ENCODE measurements at regions not wholly inside any gene's neighbourhood (a gene's known extent, or its start where the extent isn't known, plus 50 kb on each side); places are given as distances from the start of the nearest gene placed in this dataset.

DNA sequence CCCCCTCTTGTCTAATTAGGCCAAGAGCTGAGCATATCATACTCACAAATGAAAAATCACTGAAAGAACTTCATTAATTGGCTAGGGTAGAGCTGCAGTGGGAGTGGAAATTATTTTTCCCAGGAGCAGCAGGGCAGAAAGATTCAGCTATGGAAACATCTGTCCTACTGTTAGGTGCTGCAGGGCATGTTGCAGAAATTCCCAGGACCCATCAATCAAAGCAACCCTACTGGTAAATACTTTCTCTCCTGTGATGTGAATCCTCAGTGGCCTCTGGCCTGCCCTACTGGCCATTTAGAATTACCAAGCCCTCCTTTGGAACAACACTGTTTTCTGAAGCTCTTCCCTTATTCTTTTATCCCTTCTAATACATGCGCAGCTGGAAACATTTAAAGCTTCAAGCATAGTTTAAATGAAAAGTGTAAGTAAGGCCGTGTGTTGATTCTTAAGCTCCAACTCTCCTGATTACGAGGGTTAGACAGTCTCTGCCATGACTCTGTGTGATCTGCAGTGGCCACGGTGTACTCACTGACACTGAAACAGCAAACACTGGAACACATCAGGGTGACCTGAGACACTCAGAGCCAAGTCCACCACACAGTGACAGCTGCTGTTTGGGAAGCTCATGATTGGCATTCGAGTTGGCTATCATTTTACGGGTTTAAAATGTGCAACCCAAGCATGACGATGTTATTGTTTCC, 62.6 kb upstream of the TMCC3 start:
- H3K36me3 ChIP-seq (ENCODE audit: control insufficient read depth, insufficient read depth, low read length) = no peaks in the 10 kb centered on the region
- H3K9ac ChIP-seq = no peak overlapping the region
- peaks cover 5% of the 10 kb centered on the region for H3K79me2 ChIP-seq
- no peak overlapping the region for H3K4me3 ChIP-seq (ENCODE audit: low read depth, low read length)
- no peaks in the 10 kb centered on the region for H3K9me3 ChIP-seq (ENCODE audit: control insufficient read depth, low read length)
- no peak overlapping the region for H3K27ac ChIP-seq
- TF ChIP-seq, protein P1, sequence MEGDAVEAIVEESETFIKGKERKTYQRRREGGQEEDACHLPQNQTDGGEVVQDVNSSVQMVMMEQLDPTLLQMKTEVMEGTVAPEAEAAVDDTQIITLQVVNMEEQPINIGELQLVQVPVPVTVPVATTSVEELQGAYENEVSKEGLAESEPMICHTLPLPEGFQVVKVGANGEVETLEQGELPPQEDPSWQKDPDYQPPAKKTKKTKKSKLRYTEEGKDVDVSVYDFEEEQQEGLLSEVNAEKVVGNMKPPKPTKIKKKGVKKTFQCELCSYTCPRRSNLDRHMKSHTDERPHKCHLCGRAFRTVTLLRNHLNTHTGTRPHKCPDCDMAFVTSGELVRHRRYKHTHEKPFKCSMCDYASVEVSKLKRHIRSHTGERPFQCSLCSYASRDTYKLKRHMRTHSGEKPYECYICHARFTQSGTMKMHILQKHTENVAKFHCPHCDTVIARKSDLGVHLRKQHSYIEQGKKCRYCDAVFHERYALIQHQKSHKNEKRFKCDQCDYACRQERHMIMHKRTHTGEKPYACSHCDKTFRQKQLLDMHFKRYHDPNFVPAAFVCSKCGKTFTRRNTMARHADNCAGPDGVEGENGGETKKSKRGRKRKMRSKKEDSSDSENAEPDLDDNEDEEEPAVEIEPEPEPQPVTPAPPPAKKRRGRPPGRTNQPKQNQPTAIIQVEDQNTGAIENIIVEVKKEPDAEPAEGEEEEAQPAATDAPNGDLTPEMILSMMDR (IDR thresholded peaks at IDR 0.05) = no peak
- no peaks in the 10 kb centered on the region for H3K27me3 ChIP-seq (ENCODE audit: control insufficient read depth, insufficient read depth, low read length)
- H3K4me1 ChIP-seq = peaks cover 15% of the 10 kb centered on the region
- no peak overlapping the region for H2AFZ ChIP-seq
- H3K4me2 ChIP-seq (ENCODE audit: low read length) = no peak overlapping the region

DNA sequence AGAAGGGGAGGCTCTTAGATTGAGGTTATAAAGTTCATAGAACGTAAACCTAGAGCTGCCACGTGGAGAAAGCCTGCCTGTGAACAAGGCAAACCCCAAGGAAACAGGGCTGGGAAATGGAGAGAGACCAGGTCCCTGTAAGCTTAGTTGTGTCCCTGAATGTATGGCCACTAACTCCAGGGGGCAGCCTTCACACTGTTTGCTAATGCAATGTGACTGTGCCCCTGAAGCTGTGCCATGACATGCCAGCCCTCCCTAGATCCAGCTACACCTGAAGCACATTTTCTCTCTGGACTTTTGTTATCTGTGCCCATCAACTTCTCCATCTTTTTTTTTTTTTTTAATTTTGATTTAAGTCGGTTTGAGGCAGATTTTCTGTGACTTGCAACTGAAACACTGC, 60.6 kb upstream of the TMCC3 start:
- H3K4me3 ChIP-seq (ENCODE audit: low read depth, low read length) = no peak overlapping the region
- H3K27me3 ChIP-seq (ENCODE audit: control insufficient read depth, insufficient read depth, low read length) = no peaks in the 10 kb centered on the region
- H3K36me3 ChIP-seq (ENCODE audit: control insufficient read depth, insufficient read depth, low read length) = no peaks in the 10 kb centered on the region
- peaks cover 15% of the 10 kb centered on the region for H3K4me1 ChIP-seq
- no peak overlapping the region for H2AFZ ChIP-seq
- H3K9me3 ChIP-seq (ENCODE audit: control insufficient read depth, low read length) = no peaks in the 10 kb centered on the region
- no peak overlapping the region for H3K9ac ChIP-seq
- H3K79me2 ChIP-seq = peaks cover 5% of the 10 kb centered on the region
- H3K4me2 ChIP-seq (ENCODE audit: low read length) = no peak overlapping the region
- TF ChIP-seq, protein P1 (IDR thresholded peaks at IDR 0.05) = no peak
- no peak overlapping the region for H3K27ac ChIP-seq

DNA sequence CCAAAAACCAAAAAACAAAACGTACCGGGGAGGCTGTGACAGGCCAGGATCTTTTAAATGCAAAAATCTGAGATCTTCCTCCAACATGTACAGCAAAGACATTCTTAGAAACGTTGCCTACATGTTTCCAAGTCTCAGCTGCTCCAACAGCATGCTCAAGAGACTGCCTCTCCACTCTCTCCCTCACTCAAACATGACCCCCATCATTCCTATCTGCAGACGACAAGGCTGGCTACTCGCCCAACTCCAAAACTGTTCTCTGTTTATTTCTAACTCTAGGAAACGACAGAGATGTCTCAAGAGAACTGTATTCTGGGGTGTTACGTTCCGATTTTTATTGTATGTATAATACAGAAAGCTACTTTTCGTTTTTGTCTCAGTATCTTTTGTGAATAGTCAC, 57.5 kb upstream of the TMCC3 start:
- no peak overlapping the region for H3K4me2 ChIP-seq (ENCODE audit: low read length)
- no peaks in the 10 kb centered on the region for H3K27me3 ChIP-seq (ENCODE audit: control insufficient read depth, insufficient read depth, low read length)
- H3K4me1 ChIP-seq = peaks cover 7% of the 10 kb centered on the region
- no peak overlapping the region for H2AFZ ChIP-seq
- no peaks in the 10 kb centered on the region for H3K9me3 ChIP-seq (ENCODE audit: control insufficient read depth, low read length)
- TF ChIP-seq, protein P1 (IDR thresholded peaks at IDR 0.05) = no peak
- H3K36me3 ChIP-seq (ENCODE audit: control insufficient read depth, insufficient read depth, low read length) = no peaks in the 10 kb centered on the region
- H3K27ac ChIP-seq = no peak overlapping the region
- peaks cover 5% of the 10 kb centered on the region for H3K79me2 ChIP-seq
- no peak overlapping the region for H3K9ac ChIP-seq
- H3K4me3 ChIP-seq (ENCODE audit: low read depth, low read length) = no peak overlapping the region

DNA sequence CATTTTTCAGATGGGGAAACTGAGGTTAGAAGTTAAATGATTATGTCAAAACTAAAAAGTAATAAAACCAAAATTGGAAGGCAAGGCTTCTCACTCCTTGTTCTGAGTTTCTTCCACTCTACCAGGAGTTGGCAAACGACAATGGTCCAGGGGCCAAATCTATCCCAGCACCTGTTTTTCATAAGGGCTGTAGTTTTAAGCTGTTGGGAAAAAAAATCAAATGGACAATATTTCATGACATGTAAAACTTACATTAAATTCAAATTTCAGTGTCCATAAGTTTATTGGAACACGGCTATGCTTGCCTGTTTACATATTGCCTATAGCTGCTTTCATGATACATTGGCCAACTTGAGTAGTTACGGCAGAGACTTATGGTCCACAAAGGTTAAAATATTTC, 56.7 kb upstream of the TMCC3 start:
- Histone ChIP-seq H3K9ac (no peak overlapping the region), H3K4me1 (peaks cover 5% of the 10 kb centered on the region), H3K27ac (no peak overlapping the region), H3K9me3 (ENCODE audit: control insufficient read depth, low read length) (no peaks in the 10 kb centered on the region), H3K79me2 (peaks cover 5% of the 10 kb centered on the region), H3K27me3 (ENCODE audit: control insufficient read depth, insufficient read depth, low read length) (no peaks in the 10 kb centered on the region), H2AFZ (no peak overlapping the region), H3K4me2 (ENCODE audit: low read length) (no peak overlapping the region), H3K4me3 (ENCODE audit: low read depth, low read length) (no peak overlapping the region), H3K36me3 (ENCODE audit: control insufficient read depth, insufficient read depth, low read length) (no peaks in the 10 kb centered on the region)
- TF ChIP-seq, protein P1 (IDR thresholded peaks at IDR 0.05) = no peak

DNA sequence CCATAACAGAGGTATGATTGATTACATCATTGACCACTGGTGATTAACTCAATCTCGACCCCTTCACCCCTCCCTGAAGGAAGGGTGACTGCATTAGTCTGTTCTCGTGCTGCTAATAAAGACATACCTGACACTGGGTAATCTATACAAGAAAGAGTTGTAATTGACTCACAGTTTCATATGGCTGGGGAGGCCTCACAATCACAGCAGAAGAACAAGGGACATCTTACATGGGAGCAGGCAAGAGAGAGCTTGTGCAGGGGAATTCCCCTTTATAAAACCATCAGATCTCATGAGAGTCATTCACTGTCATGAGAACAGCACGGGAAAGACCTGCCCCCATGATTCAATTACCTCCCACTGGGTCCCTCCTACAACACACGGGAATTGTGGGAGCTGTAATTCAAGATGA, 55.9 kb upstream of the TMCC3 start:
- Histone ChIP-seq H2AFZ (no peak overlapping the region), H3K9ac (no peak overlapping the region), H3K36me3 (ENCODE audit: control insufficient read depth, insufficient read depth, low read length) (no peaks in the 10 kb centered on the region), H3K27me3 (ENCODE audit: control insufficient read depth, insufficient read depth, low read length) (no peaks in the 10 kb centered on the region), H3K4me2 (ENCODE audit: low read length) (no peak overlapping the region), H3K4me1 (peaks cover 5% of the 10 kb centered on the region), H3K79me2 (peaks cover 7% of the 10 kb centered on the region), H3K4me3 (ENCODE audit: low read depth, low read length) (no peak overlapping the region), H3K9me3 (ENCODE audit: control insufficient read depth, low read length) (no peaks in the 10 kb centered on the region), H3K27ac (no peak overlapping the region)
- TF ChIP-seq, protein P1 (IDR thresholded peaks at IDR 0.05) = no peak
